Activated gamma-delta T cell treated with anti-CD3 and anti-CD28 coated beads, Interleukin-2, amount 50 U/mL, for 16 hours (primary cell): ENCODE measurements at regions not wholly inside any gene's neighbourhood (a gene's known extent, or its start where the extent isn't known, plus 50 kb on each side); places are given as distances from the start of the nearest gene placed in this dataset.
"Not testable (repeated sequence)": the region's sequence is repeated elsewhere in the genome, so short reads cannot be mapped to it uniquely, and the experiment has no call there.

Experiments used
- DNase-seq: peaks from one replicate; pipeline ENCODE4 v3.0.0-alpha.2; 2020; ENCODE audit warnings: low read depth

- no peak for DNase-seq
Measured at GRCh38 chr13:107819071-107819470, 396.3 kb downstream of the LIG4 start.

GRCh38 chr13:107817647-107818287 lies 397.6 kb downstream of the LIG4 start:
- DNase-seq: no peak

- DNase-seq: no peak
Measured at GRCh38 chr13:107812014-107812412, 403.3 kb downstream of the LIG4 start.

GRCh38 chr13:107811233-107812013 lies 403.9 kb downstream of the LIG4 start:
- DNase-seq: no peak

- no peak for DNase-seq
Measured at GRCh38 chr13:107809125-107809524, 406.2 kb downstream of the LIG4 start.

GRCh38 chr13:107808389-107808788 lies 406.9 kb downstream of the LIG4 start:
- DNase-seq: no peak

GRCh38 chr13:107807306-107808073 lies 407.8 kb downstream of the LIG4 start:
- no peak for DNase-seq

GRCh38 chr13:107806726-107807125 lies 408.6 kb downstream of the LIG4 start:
- no peak for DNase-seq

- no peak for DNase-seq
Measured at GRCh38 chr13:107803822-107804495, 411.4 kb downstream of the LIG4 start.

- DNase-seq: no peak
Measured at GRCh38 chr13:107801621-107802020, 413.7 kb downstream of the LIG4 start.

GRCh38 chr13:107799001-107799400 lies 416.3 kb downstream of the LIG4 start:
- no peak for DNase-seq

GRCh38 chr13:107790397-107790796 lies 424.9 kb downstream of the LIG4 start:
- DNase-seq: no peak

GRCh38 chr13:107788464-107789165 lies 426.7 kb downstream of the LIG4 start:
- DNase-seq: no peak

- not testable (repeated sequence) for DNase-seq
Measured at GRCh38 chr13:107782646-107783045, 432.7 kb downstream of the LIG4 start.

GRCh38 chr13:107778094-107778493 lies 437.2 kb downstream of the LIG4 start:
- no peak for DNase-seq

- no peak for DNase-seq
Measured at GRCh38 chr13:107770541-107770940, 444.8 kb downstream of the LIG4 start.

- no peak for DNase-seq
Measured at GRCh38 chr13:107767119-107767518, 448.2 kb downstream of the LIG4 start.

- DNase-seq: no peak
Measured at GRCh38 chr13:107765724-107766401, 449.5 kb downstream of the LIG4 start.

- no peak for DNase-seq
Measured at GRCh38 chr13:107764046-107764445, 451.3 kb downstream of the LIG4 start.

- no peak for DNase-seq
Measured at GRCh38 chr13:107753748-107754147, 461.6 kb downstream of the LIG4 start.

- no peak for DNase-seq
Measured at GRCh38 chr13:107753291-107753690, 462.0 kb downstream of the LIG4 start.
